Neural progenitor cell (in vitro differentiated cells): ENCODE measurements at regions not wholly inside any gene's neighbourhood (a gene's known extent, or its start where the extent isn't known, plus 50 kb on each side); places are given as distances from the start of the nearest gene placed in this dataset.

Experiments used
- CTCF ChIP-seq: fragments of 200-600 bp; sonication (generic); IDR thresholded peaks from 2 replicates; pipeline ENCODE4 v1.5.1; 2017; ENCODE audit warnings: antibody characterized with exemption, mild to moderate bottlenecking
- EZH2 ChIP-seq: fragments of 200-600 bp; sonication (generic); IDR thresholded peaks from 2 replicates; pipeline ENCODE4 v1.6.1; 2017; ENCODE audit warnings: antibody characterized with exemption, mild to moderate bottlenecking, moderate library complexity
- EZH2phosphoT487 ChIP-seq: fragments of 200-600 bp; sonication (generic); IDR thresholded peaks from 2 replicates; pipeline ENCODE4 v1.6.1; 2017; ENCODE audit warnings: antibody characterized with exemption

GRCh38 chr3:89000886-89001285 lies 106.5 kb upstream of the EPHA3 start:
- no peak for TF ChIP-seq CTCF
- no peak for TF ChIP-seq EZH2
- TF ChIP-seq EZH2phosphoT487: no peak
